IPS-18c (cell line): ENCODE measurements at regions not wholly inside any gene's neighbourhood (a gene's known extent, or its start where the extent isn't known, plus 50 kb on each side); places are given as distances from the start of the nearest gene placed in this dataset.
"Not testable (repeated sequence)": the region's sequence is repeated elsewhere in the genome, so short reads cannot be mapped to it uniquely, and the experiment has no call there.

Source experiments
- H3K4me3 ChIP-seq: 2 replicates; pipeline ENCODE4 v1.7.0; 2013; ENCODE audit warnings: low read depth, mild to moderate bottlenecking, low read length, moderate library complexity; ENCODE audit not compliant: insufficient read depth
- H3K9me3 ChIP-seq: one replicate; pipeline ENCODE4 v1.6.1; 2013; ENCODE audit warnings: mild to moderate bottlenecking, low read length, moderate library complexity; ENCODE audit not compliant: control insufficient read depth, insufficient read depth

- no peak overlapping the region for H3K4me3 ChIP-seq
- H3K9me3 ChIP-seq = no peaks in the 10 kb centered on the region
Observed at GRCh38 chr15:98077186-98077585, 116.7 kb downstream of the ARRDC4 start.

GRCh38 chr15:98080791-98081190, 120.3 kb downstream of the ARRDC4 start:
- Histone ChIP-seq H3K9me3 (no peaks in the 10 kb centered on the region), H3K4me3 (no peak overlapping the region)

- Histone ChIP-seq H3K9me3 (peaks cover 2% of the 10 kb centered on the region), H3K4me3 (no peak overlapping the region)
Observed at GRCh38 chr15:98083203-98083910, 122.9 kb downstream of the ARRDC4 start.

GRCh38 chr15:98085003-98085639, 124.6 kb downstream of the ARRDC4 start:
- Histone ChIP-seq H3K4me3 (no peak overlapping the region), H3K9me3 (peaks cover 2% of the 10 kb centered on the region)

GRCh38 chr15:98088307-98088945, 127.9 kb downstream of the ARRDC4 start:
- H3K9me3 ChIP-seq, H3K4me3 ChIP-seq: not testable (repeated sequence)

- not testable (repeated sequence) for H3K4me3 ChIP-seq, H3K9me3 ChIP-seq
Observed at GRCh38 chr15:98089352-98089751, 128.8 kb downstream of the ARRDC4 start.

DNA sequence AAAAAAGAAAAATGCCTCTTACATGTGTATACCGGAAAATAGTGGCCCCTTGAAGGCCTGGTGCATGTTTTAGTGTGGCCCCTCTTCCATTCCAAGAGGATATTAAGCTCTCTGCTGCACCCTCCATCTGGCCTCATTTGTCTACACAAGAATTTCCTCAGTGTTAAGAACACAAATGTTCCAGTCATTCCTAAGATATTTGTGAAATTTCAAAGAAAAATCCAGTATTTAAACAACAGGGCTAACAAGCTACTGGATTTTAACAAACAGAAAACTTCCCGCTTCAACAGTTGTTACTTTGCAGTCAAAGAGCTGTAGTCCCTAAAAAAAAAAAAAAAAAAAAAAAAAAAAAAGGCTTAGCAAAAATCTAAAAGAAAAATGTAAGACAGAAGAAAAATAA, 137.5 kb downstream of the ARRDC4 start:
- H3K9me3 ChIP-seq, H3K4me3 ChIP-seq: not testable (repeated sequence)

DNA sequence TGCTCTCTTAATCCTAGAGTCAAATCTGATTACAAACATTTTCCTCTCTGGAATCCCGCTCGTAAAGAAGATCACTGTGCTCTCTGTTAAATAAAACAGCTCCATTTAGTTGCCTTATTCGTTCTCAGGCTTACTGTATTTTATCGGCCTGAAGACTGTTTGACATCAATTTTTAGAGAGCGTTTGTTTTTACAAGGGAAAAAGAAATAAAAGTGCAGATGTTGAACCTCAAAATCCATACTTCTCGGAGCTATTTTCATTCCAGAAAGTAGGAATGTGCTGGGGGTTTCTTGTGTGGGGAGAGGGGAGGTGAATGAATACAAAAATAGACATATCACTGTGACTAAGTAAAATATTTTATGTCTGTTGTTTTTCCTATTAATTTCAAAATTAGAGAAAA, 140.1 kb downstream of the ARRDC4 start:
- not testable (repeated sequence) for H3K9me3 ChIP-seq, H3K4me3 ChIP-seq

GRCh38 chr15:98103570-98103969, 143.1 kb downstream of the ARRDC4 start:
- Histone ChIP-seq H3K4me3 (no peak overlapping the region), H3K9me3 (no peaks in the 10 kb centered on the region)

DNA sequence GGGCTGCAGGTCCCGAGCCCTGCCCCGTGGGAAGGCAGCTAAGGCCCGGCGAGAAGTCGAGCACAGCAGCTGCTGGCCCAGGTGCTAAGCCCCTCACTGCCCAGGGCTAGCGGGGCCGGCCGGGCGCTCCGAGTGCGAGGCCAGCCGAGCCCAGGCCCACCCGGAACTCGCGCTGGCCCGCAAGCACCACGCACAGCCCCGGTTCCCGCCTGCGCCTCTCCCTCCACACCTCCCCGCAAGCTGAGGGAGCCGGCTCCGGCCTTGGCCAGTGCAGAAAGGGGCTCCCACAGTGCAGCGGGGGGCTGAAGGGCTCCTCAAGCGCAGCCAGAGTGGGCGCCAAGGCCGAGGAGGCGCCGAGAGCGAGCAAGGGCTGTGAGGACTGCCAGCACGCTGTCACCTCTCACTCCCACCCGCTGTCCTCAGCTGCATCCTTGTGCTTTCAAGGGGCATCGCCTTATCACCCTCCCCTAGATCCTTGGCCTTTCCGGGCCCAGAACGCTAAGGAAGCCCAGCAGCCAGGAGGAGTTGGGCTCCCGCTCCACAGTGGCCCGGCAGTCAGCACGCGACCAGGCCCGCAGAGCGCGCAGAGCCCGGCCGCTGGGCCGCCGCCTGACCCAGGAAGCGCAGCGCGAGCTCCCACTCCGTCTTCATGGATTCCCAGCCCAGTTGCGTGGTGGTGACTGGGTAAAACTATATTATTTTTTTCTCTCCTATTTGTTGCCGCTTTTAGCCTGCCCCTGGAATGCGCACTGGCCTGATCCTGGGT, 144.1 kb downstream of the ARRDC4 start:
- not testable (repeated sequence) for H3K9me3 ChIP-seq, H3K4me3 ChIP-seq

DNA sequence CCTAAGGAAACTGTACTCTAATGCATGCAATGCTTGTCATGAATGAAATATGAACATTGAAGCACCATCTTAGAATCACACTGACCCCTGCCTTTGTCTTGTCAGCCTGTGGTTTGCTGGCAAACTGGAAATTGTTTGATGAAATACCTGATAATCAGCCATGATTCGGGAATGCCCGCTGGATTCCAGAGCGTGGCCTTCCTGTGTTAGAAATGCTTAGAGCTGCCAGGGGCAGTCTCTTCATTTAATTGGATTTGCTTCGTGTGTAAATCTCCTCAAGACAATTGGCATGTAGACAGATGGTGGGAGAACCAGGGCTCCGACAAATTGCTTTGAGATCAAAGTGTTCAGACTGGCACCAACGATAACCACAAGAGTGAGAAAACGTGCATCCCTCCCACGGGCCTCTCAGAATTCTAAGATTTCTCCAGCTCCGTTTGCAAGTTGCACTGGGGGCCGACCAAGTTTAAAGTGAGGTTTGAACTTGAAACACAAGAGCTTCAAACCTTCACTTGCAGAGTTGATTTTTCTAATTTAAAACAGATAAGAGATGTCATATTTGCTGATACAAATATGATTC, 146.2 kb downstream of the ARRDC4 start:
- not testable (repeated sequence) for H3K9me3 ChIP-seq, H3K4me3 ChIP-seq

DNA sequence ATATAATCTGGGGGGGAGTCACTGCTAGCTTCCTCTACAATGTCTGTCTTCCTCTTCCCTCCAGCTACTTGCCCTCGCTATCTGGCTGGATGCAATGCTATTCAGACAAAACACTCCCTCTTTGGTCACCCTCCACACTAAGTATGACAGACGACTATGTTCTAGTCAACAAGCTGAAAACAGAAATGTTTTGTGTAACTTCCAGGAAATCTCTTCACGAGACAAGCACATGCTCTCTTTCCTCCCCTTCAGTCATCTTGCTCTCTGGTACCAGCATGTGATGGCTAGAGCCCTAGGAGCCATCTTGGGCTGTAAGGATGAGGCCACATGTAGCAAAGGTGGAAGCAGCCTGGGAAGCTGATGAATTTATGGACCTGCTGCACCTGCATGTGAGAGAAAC, 151.3 kb downstream of the ARRDC4 start:
- no peak overlapping the region for H3K4me3 ChIP-seq
- H3K9me3 ChIP-seq = no peaks in the 10 kb centered on the region

DNA sequence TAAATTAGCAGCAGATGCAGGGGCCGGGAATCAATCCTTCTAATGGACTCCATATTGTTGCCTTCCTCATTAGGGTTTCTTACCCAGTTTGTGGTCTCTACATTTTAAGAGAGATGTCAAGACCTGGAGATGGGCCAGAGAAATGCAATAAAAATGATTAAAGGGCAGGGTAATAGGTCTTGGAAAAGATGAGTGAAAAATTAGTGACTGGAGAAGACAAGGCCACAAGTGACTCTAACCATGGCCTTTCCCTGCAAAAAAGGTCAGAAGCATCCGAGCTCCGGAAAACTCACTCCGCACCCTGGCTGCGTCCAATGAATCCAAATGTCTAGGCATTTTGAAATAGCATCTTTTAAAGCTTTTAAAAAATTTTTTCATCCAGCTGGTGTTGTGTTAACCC, 152.8 kb downstream of the ARRDC4 start:
- H3K4me3 ChIP-seq = no peak overlapping the region
- H3K9me3 ChIP-seq = no peaks in the 10 kb centered on the region

- no peaks in the 10 kb centered on the region for H3K9me3 ChIP-seq
Observed at GRCh38 chr15:98120561-98120960, 160.1 kb downstream of the ARRDC4 start.

GRCh38 chr15:98121536-98121935, 161.0 kb downstream of the ARRDC4 start:
- no peaks in the 10 kb centered on the region for H3K9me3 ChIP-seq
- H3K4me3 ChIP-seq = no peak overlapping the region

More at GRCh38 chr15:98120561-98120960, 160.1 kb downstream of the ARRDC4 start:
- no peak overlapping the region for H3K4me3 ChIP-seq

DNA sequence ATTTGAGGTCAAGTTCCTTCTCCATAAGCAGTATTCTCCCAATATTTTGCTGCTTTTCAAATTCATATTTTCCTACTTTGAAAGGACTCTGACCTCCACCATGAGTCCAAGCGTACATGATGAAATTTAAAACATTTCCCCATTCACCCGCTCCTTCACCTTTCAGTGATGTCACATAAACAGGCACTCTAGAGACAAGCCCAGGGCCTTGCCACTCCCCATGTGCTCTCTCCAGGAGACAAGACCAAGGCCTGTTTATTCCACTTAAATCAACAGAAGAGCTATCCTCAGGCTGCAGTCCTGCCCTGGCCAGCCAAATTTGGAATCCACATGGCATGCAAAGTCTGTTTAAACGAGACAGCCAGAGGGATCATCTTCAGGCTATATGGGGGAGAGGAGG, 161.5 kb downstream of the ARRDC4 start:
- no peaks in the 10 kb centered on the region for H3K9me3 ChIP-seq
- no peak overlapping the region for H3K4me3 ChIP-seq

- no peak overlapping the region for H3K4me3 ChIP-seq
- H3K9me3 ChIP-seq = no peaks in the 10 kb centered on the region
Observed at GRCh38 chr15:98123297-98123696, 162.8 kb downstream of the ARRDC4 start.
